Stimulated activated CD4-positive, alpha-beta T cell treated with anti-CD3 and anti-CD28 coated beads, Interleukin-1b, Interleukin-23, amount 100 ng/mL, for 4 hours (primary cell): ENCODE measurements at regions not wholly inside any gene's neighbourhood (a gene's known extent, or its start where the extent isn't known, plus 50 kb on each side); places are given as distances from the start of the nearest gene placed in this dataset.

ENCODE experiments used
- DNase-seq, 2 donors: peaks; one replicate each; pipeline ENCODE4 v3.0.0-alpha.2; 2020; ENCODE audit warnings: low read depth in 2 of 2

DNA sequence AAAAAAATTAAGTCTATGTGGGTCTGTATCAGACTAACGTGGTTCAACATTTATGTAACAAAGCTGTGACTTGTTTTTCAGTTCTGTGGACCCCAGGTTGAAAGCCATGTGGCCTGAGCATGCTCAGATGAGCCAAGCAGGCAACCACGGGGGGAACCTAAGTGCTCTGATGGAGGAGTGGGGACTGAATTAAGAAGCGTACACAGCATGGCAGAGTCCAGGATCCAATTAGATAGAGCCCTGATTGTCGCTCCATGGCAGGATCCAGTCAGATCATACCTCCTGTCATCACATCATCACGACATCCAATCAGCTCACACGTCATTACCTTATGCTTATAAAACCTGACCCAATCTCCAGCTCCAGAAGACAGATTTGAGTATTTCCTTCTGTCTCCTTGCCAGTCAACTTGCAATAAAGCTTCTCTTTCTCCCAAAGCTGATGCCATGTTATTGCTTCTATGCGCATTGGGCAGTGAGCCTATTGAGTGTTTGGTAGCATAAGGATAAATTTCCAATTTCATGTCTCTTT is 1013.1 kb upstream of the TMEM132C start:
- DNase-seq: no peak

DNA sequence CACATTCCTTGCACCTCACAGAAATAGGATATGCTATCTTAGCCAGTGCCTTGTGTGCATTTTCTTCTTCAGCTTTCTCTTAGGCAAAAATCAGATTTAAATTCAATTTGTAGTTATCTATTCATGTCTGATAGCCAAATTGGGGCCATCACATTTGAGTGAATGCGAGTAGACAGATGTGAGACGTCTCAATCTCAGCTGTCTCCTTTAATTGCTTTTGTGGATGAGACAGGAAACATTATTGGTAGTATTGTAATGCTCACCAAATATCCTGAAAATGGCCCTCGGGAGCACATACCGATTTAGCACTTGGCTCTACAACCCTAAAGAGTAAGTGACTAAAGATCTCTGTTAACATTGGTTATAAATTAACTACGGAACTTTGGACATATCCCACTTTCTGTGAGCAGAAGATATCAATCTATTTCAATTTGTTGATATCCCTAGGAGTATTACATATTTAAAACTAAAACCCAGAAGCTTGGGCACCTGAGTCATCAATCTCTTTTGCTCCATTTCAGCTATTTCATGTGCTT is 1012.5 kb upstream of the TMEM132C start:
- no peak for DNase-seq

DNA sequence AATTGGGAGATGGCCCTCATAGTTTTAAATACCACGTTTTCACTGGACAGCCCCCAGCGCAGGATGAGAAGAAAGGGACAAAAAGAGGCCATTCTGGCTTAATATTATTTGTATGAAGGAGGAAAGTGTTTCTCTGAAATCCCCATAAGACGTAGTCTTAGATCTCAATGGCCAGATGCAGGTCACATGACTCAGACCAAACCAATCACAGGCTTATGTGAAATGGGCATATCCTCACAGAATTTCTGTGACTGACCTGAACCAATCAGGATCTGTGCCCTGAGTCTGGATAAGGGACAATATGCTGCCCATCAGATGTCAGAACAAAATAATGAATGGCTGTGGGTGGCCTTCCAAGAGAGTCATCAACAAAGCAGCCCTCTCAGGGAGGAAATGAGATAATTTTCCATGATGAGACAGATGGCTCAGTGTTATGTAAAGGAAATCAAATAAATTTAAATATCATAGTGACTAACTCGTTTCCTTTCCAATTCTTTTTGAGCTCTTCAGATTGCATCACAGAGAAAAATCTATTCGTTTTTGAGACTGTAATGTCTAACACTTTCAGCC is 1009.5 kb upstream of the TMEM132C start:
- no peak for DNase-seq

DNA sequence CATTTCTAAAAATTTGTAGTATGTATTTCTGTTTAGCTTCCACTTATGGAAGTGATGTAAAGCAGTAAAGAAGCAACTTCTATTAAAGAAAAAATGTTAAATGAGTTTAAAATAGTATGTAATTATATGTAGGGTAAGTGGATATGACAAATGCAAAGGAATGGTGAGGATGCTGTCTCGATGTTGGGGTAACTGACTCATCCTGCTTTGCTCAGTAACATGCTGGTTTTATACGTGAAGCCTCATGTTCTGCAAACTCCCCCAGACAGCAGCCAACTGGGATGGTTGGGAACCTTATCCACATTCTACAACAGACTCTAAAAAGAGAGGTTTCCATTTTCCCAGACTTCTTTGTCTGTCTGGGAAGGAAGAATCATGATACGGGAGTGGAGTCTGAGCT is 1006.4 kb upstream of the TMEM132C start:
- no peak for DNase-seq

DNA sequence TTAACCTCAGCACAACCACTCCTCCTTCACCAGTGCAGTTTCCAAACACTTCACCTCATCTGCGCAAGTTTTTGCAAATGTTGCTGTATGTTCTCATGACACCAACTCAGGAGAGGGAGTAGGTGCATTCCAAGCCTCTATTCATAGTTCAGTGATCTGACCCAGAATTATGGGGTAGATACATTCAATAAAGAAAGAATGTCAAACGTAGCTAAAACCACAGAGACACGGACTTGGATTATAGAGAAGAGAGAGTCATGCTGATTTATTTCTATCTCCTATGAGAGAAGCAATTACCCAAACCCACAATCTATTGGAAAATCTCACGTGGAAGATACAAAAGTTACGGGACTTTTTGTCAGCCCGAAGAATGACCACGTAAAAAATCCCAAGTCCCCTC is 1006.0 kb upstream of the TMEM132C start:
- no peak for DNase-seq

DNA sequence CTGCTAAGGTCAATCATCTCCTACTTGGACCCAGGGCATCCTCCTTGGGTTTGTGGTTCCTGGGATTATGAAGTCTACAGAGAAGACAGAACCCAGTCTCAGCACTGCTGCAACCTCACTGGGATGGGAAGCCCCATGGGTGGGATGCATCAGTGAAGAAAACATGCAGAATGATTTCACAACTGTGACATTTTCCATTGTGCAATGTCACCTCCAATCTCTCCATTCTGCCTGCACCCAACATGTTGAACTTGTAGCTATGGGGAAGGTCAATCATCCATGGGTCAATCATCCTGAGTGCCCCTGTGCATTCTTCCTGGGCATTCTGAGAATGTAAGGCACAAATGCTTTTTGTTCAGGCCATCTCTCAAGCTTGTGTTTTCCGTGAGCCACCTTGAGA is 1004.4 kb upstream of the TMEM132C start:
- DNase-seq: no peak

DNA sequence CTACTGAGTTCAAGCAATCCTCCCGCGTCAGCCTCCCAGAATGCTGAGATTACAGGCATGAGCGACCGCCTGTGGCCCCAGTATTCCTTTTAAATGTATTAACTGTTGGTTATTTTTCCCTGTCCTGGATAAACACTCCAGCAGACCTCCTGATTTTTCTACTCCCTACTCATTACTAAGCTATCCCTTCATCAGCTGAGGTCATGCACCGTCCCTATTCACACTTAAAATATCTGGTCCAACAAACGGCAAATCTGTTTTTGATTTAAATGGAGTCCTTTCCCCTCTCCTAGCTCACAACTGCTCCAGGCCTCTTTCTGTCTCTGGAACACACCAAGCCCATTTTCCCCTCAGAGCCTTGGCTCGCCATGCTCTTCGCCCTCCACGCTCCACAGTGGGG is 1003.3 kb upstream of the TMEM132C start:
- no peak for DNase-seq

DNA sequence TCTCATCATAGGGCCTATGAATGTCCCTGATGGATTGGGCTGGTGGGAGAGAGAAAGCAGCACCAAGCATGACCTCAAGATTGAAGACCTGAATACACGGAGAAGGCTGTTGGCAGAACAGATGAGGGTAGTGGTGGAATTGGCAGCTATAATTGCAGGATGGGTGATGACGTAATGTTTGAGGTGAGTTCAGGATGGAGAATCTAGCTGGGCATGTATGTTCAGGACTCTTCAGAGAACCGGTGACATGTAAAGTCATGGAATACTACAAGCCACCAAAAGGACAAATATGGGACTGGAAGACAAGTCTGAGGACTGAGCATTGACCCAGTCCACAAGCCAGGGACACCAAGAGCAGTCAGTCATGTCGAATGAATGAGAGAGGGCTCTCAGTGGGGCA is 999.8 kb upstream of the TMEM132C start:
- no peak for DNase-seq

DNA sequence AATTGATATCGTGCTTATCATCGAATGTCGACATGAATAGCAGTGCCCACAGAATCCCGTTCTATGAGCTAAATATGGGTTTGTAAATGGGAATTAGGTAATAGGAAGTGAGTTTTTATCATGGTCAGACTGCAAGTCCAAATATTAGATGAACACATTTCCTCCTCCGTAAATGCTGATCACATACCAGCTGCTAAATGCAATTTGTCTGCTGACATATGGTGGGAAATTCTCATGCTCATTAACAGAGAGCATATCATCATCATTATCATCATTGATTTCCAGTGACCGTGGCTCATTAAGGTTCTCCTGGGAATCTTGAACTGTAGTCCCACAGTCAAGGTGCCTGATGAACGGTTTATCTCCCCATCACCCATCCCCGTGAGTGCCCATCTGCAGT is 998.8 kb upstream of the TMEM132C start:
- DNase-seq: no peak

DNA sequence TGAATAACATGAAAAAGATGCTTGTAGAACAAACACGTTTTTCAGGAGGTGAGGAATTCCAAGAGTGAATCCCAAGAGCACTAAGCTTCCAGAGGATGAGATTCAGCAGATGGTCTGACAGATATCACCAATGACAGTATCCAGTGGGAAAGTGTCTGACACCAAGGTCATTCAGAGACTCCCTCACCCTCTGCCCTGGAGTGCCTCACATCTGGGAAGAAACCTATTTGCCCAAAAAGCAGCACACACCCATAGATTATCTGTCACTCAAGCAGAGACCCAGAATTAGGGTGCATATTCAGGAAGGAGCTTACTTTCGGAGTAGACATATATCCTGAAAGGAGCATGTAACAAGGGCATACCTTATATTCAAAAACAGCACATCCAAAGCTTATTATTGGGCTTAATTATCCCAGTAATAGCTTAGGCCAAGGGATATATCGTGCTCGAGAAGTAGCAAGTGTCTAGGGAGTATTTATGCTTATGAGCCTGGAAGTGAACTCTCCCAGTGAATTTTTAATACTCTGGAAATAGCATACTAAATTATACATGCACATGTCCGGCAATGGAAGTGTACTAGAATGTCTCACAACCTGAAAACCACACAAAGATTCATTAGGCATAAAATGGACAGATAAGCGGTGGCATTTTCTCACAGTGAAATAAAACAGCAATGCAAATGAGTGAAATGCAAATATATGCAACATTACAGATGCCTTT is 998.1 kb upstream of the TMEM132C start:
- no peak for DNase-seq

DNA sequence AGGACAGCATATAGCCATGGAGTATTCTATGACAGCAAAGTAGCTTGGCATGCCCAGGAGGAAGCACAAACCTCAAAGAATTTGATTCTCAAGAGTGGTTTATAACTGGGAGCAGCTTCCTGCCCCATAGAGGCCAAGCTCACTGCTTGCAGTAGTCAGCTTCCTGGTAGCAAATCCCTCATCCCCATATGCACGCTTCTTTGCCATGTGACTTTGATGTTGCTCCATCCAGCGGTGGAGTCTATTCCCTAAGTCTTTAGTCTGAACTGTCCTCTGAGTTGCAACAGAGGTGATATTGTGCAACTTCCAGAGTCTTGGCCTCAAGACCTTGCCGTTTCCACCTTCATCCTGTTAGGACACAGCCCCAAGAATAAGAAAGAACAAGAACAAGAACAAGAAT is 996.8 kb upstream of the TMEM132C start:
- no peak for DNase-seq

DNA sequence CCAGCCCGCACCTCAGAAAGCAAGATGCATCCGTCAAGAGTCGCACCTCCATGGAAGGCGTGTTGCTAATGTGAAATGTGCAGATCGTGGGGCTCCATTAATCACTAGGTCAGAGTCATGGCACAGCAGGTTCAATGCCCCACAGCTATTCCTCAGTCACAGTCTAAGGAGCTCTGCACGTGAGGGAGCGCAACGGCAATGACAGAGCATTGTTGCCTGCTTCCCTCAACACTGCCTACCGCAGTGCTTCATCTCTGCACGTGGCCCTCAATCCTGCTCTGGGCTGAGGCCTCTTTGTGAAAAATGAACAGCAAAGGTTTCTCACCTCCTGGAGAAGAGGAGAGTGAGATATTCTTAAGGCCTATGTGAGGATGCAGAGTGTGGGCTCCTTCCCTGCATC is 995.2 kb upstream of the TMEM132C start:
- DNase-seq: no peak

DNA sequence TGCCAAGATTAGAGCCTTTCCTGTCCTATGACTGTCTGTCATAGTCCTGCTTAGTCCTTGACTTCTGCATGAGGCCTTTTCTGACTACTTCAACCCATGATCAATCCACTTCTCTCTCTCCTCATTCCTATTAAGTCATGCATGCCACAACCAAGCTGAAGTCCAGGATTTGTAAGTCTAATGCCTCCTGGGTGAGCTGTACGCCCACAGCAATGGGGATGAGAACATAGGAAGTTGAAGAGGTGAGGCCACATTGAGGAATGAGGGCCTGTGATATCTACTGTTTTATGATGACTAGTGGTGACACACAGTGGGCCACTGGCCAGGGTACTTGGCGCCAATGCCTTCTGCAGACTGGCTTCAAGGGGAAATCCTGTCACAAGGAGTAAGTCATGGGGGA is 994.1 kb upstream of the TMEM132C start:
- no peak for DNase-seq

DNA sequence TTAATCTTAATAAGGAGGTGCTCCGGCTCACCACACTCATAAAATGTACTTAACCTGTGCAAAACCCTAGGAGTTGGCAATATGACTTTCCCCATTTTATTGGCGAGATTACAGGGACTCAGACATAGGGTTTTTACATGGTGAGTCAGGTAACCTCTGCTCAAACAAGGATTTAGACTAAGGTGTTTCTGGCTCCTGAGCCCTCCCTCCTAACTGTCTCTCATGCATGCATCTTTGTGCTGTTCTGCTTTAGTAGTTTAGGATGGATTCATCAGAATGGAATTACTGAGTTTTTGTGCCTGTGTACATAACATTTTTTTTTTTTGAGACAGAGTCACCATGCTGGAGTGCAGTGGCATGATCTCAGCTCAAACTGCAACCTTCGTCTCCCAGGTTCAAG is 993.3 kb upstream of the TMEM132C start:
- no peak for DNase-seq

DNA sequence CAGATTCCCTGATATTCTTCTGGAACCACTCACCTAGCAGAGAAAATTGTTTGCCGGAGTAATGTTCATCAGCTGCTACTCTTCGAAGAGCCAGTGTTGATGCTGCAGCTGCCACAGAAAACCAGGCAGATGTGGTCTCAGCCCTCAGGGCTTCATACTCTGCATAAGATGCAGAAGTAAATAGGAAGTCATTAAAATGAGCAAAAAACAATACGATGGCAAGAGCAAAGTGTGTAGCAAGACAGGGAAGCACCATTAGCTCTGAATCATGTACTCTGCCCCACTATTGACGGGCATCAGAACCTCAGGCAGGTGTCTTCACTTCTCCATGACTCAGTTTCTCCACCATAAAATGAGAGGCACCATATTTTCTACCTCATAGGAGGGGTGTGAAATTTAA is 991.6 kb upstream of the TMEM132C start:
- DNase-seq: no peak

DNA sequence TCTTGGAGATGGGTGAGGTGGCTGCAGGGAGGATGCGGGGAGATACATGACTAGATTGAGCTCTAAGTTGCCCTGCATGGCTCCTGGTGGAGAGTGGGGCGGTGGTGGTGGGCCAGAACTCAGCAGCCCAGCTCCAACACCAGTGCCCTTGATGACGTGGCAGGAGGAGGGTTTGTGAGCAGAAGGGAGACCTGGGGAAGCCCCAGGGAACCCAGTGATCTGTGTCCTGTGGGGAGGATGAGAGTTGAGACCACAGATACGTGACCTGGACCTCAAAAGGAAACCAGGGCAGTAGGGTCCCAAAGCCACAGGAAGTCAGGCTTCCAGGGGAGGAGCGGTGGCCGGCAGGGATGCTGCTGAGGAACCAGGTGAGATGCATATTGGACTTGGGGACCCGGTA is 989.1 kb upstream of the TMEM132C start:
- DNase-seq: no peak

DNA sequence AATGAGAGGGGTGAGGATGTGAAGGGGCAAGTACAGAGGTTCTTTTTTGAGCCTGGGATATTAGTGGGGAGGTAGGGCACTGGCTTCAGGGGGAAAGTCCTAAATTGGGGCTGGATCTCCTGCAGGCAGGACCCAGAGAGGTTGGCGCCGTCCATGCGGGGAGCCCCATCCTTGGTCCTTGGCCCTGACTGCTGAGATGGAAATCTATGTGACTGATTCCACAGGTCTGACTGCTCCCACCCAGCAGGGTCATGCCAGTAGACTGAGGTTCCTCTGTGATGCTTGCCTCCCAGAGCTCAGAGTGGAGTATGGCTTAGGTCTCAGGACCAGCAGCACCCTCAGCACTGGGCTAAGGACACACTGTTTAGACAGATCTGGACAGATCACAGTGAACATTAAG is 988.6 kb upstream of the TMEM132C start:
- DNase-seq: no peak

DNA sequence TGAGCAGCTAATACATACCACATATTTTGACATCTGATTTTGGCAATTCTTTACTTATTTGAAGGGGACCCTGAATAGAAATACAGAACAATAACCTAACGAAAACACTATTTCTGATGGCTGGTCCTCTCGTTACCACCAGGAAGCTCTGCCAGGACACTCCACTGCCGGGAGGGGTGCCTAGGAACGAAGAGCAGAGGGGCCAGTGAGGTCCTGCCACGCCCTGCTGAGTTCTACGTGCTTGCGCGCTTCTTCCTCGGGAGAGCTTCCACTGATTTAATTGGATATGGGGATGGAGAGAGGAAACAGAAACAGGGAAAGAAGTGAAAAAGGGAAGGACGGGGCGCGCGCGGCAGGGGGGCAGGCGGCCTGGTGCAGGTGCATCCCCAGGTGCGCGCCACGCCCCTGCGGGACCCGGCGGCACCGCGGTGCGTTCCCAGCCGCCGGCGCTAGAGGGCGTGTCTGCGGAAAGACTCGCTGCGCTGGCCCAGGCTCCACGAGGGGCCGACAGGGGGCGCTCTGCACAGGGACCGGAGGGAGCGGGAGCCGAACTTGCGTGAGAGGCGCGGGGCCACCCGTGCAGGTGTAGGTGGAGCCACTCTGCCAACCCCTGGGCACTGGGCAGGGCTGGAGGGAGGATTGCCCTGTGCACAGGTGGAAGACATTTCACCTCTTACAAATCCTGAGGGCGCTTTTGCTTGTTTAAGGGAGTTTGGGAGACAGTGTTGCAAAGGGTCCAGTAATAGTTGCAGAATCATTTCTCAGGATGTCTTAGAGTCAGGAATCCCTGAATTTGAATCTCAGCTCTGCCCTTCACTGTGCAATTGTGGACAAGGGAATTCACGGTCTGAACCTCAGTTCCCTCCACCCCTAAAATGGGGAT is 986.3 kb upstream of the TMEM132C start:
- peak; percentile 32 to 65 for DNase-seq

DNA sequence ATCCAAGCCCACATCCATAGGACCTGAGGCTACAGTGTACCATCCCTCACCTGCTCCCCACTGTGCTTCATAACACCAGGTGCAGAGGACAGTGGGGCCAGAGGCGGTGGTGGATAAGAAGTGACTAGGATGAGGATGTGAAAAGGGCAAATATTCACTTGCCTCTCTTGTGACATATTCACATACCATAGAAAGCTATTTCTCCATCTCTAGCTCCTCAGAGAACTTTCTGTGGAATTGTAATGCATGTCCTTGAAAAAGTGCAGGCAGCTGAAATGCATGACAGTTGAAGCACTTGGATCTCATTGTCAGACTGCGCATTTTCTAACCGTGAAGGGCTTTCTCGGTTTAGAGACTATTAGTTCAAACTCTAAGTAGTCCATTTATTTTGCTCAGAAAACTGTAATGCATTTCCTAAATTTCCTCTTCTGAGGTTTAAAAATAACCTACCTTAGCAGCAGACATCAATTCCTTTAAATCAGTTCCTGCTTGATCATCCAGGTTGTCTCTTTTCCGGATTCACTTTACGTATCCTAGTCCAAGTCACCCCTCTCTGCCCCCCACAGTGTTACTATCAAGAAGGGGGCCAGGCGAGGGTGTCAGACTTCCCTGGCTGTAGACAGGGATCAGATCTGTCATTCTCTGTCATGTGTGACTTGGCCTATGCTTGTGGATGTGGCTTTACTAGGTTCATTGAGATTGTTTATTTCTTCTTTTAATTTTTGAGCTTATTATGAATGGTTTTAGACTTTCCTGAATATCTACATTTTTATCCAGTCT is 984.0 kb upstream of the TMEM132C start:
- DNase-seq: no peak

DNA sequence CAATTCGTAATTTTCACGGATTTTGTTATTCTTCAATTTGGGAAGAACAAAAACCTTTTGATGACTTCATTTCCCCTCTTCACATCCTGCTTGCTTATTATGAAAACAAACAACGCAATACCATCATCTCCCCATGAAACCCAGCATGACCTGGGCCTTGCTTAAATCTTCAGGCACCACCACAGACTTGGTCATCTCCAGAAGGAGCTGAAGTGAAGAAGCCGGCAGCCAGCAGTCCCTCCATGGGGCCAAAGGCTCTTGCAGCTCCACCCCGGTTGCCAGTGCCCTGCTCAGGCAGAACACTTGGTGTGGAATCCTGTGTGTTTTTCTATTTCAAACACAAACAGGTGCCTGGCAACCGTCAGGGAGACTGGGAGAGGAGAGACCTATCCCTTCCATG is 982.9 kb upstream of the TMEM132C start:
- no peak for DNase-seq

DNA sequence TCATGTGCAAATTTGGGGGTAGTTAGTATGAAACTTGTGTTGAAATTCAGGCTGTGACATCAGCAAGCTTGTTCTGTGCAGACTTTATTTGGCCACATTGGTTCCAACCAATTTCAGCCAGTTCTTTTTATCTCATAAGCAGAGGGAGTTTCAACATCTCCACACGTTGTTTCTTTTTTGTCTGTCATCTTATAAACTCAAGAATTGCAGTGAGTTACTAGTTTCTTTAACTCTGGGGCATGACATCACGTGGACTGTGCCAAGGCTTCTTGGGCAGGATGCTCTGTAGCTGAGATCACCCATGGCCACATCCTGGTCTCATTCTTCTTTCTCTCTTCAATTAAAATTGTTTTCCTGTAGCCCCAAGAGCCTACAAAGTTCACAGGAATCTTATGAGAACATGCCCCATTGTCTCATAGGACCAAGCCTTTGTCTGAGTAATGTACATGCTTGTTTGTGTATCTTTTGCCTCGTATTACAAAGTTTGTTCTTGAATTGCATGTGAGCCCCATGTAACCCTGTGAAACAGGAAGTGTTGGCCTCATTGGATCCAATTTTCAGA is 982.0 kb upstream of the TMEM132C start:
- DNase-seq: no peak
